Endothelial cell of umbilical vein (primary cell): ENCODE measurements at regions not wholly inside any gene's neighbourhood (a gene's known extent, or its start where the extent isn't known, plus 50 kb on each side); places are given as distances from the start of the nearest gene placed in this dataset.

ENCODE experiments used
- BruUV-seq: library from RNA; stranded (reverse); fragments of 400-500 nt; replicated peaks from 2 replicates; lab custom pipeline; 2021; lab: Mats Ljungman, UMichigan
- CTCF ChIA-PET: fragments of 300-600, 350-600 bp; sonication (Branson Sonifier 250); formaldehyde crosslinking; loops from one replicate; lab custom pipeline; 2021; ENCODE audit warnings: antibody characterized with exemption, inconsistent platforms; lab: Charles Lee
- POLR2A ChIA-PET: fragments of 300-600, 350-600 bp; sonication (Branson Sonifier 250); formaldehyde crosslinking; loops from one replicate; lab custom pipeline; 2021; ENCODE audit warnings: antibody characterized with exemption, inconsistent platforms; lab: Charles Lee
- DNase-seq: peaks from one replicate; pipeline ENCODE4 v3.0.0-alpha.2; 2011; ENCODE audit warnings: low read depth, low spot score
- FAIRE-seq: peaks from 2 replicates; lab custom pipeline; 2011; peaks lifted over from hg19 to GRCh38; lab: Jason Lieb, UNC
- H2AFZ ChIP-seq: 2 replicates; pipeline ENCODE4 v1.6.0; 2012; ENCODE audit warnings: low read depth, low read length, control low read depth, inconsistent platforms
- H3K27ac ChIP-seq: 2 replicates; pipeline ENCODE4 v1.5.1; 2011; ENCODE audit warnings: low read depth, mild to moderate bottlenecking, control low read depth, low read length, moderate library complexity; ENCODE audit not compliant: insufficient read depth
- H3K27me3 ChIP-seq, 2 experiments: 2 replicates each; pipeline versions ENCODE4 v1.6.0 to v1.6.1; 2011; ENCODE audit warnings: low read length in 2 of 2, mixed read lengths in 1 of 2; ENCODE audit not compliant: control insufficient read depth in 2 of 2, insufficient read depth in 2 of 2
- H3K36me3 ChIP-seq, 2 experiments: 2 replicates in 1 of 2; 3 replicates in 1 of 2; pipeline ENCODE4 v1.5.1; 2011; ENCODE audit warnings: low read length in 2 of 2, mild to moderate bottlenecking in 1 of 2, moderate library complexity in 1 of 2; ENCODE audit not compliant: control insufficient read depth in 2 of 2, insufficient read depth in 2 of 2; ENCODE audit errors: extremely low read depth in 1 of 2
- H3K4me1 ChIP-seq: 3 replicates; pipeline ENCODE4 v1.5.1; 2011; ENCODE audit warnings: mild to moderate bottlenecking, low read length; ENCODE audit not compliant: control insufficient read depth, insufficient read depth; ENCODE audit errors: extremely low read depth
- H3K4me2 ChIP-seq: 2 replicates; pipeline ENCODE4 v1.6.1; 2011; ENCODE audit warnings: low read length, control low read depth, mixed read lengths; ENCODE audit not compliant: insufficient read depth
- H3K4me3 ChIP-seq, 3 experiments: fragments of 200-600 bp in 1 of 3; sonication (generic), shearing (Covaris generic) in 1 of 3; replicated peaks in 1 of 3; 2 replicates each; pipeline ENCODE4 v1.5.1; 2011 to 2016; ENCODE audit warnings: control low read depth in 3 of 3, low read length in 3 of 3, mild to moderate bottlenecking in 2 of 3, inconsistent platforms in 1 of 3, low read depth in 1 of 3, moderate library complexity in 1 of 3; ENCODE audit not compliant: insufficient read depth in 1 of 3
- H3K79me2 ChIP-seq: 2 replicates; pipeline ENCODE4 v1.6.0; 2012; ENCODE audit warnings: low read length, inconsistent platforms; ENCODE audit not compliant: control insufficient read depth, insufficient read depth
- H3K9ac ChIP-seq: replicated peaks from 2 replicates; pipeline ENCODE3; 2011; ENCODE audit warnings: low read length, control low read depth; ENCODE audit not compliant: insufficient read depth; ENCODE audit errors: extremely low read depth
- H3K9me1 ChIP-seq: replicated peaks from 3 replicates; pipeline ENCODE4 v1.6.0; 2011; ENCODE audit warnings: mild to moderate bottlenecking, low read length; ENCODE audit not compliant: control insufficient read depth, insufficient read depth; ENCODE audit errors: extremely low read depth
- H3K9me3 ChIP-seq: replicated peaks from 2 replicates; pipeline ENCODE4 v1.5.1; 2012; ENCODE audit warnings: low read length, inconsistent platforms; ENCODE audit not compliant: control insufficient read depth, insufficient read depth
- H4K20me1 ChIP-seq: replicated peaks from 2 replicates; pipeline ENCODE3; 2011; ENCODE audit warnings: mild to moderate bottlenecking, low read length; ENCODE audit not compliant: control insufficient read depth, insufficient read depth; ENCODE audit errors: extremely low read depth
- EZH2 ChIP-seq: IDR thresholded peaks from 2 replicates; pipeline ENCODE4 v1.6.1; 2012; ENCODE audit warnings: borderline replicate concordance, low read depth, mild to moderate bottlenecking, moderate library complexity, low read length, inconsistent platforms; ENCODE audit not compliant: severe bottlenecking
- FOS ChIP-seq: IDR thresholded peaks from 2 replicates; pipeline ENCODE4 v1.6.1; 2011; ENCODE audit warnings: mild to moderate bottlenecking, low read length, moderate library complexity, borderline replicate concordance; ENCODE audit not compliant: insufficient read depth
- GATA2 ChIP-seq: IDR thresholded peaks from 2 replicates; pipeline ENCODE4 v1.7.0; 2011; ENCODE audit warnings: low read depth, mild to moderate bottlenecking, moderate library complexity, mixed read lengths, low read length; ENCODE audit not compliant: insufficient read length, insufficient read depth
- JUN ChIP-seq: IDR thresholded peaks from 2 replicates; pipeline ENCODE4 v1.6.1; 2011; ENCODE audit warnings: borderline replicate concordance, low read depth; ENCODE audit not compliant: insufficient read length, insufficient read depth
- MYC ChIP-seq: IDR thresholded peaks from one replicate; pipeline ENCODE4 v1.6.1; 2011; ENCODE audit warnings: mild to moderate bottlenecking, low read depth, low read length
- POLR2A ChIP-seq: IDR thresholded peaks from 2 replicates; pipeline ENCODE4 v1.6.1; 2012; ENCODE audit warnings: low read depth, mild to moderate bottlenecking, control low read depth, low read length
- POLR2AphosphoS5 ChIP-seq: IDR thresholded peaks from 2 replicates; pipeline ENCODE4 v1.6.1; 2012; ENCODE audit warnings: low read depth, mild to moderate bottlenecking, control low read depth, low read length, moderate library complexity; ENCODE audit not compliant: insufficient read depth
- dilution Hi-C: fragments of 300-500 bp; cut with MboI; formaldehyde crosslinking; loops from one replicate; pipeline ENCODE4 v1.15.0; 2019; ENCODE audit warnings: low sequenced_read_pairs; ENCODE audit not compliant: extremely low pct_ligation_motif_present
- intact Hi-C: fragments of 100-400 bp; cut with micrococcal nuclease; formaldehyde crosslinking; loops from one replicate; pipeline ENCODE4 v1.10.0; 2022
- TF ChIP-seq, protein P1 (sequence below), 2 donors: IDR thresholded peaks; 1 replicate in 1 of 2; 2 replicates in 1 of 2; pipeline ENCODE4 v1.5.1; 2011; ENCODE audit warnings: low read length in 2 of 2, mild to moderate bottlenecking in 2 of 2, moderate library complexity in 2 of 2, control low read depth in 1 of 2, inconsistent platforms in 1 of 2, low read depth in 1 of 2; ENCODE audit not compliant: insufficient read depth in 1 of 2; ENCODE audit errors: extremely low read depth in 1 of 2
- TF ChIP-seq, protein P2 (sequence below): IDR thresholded peaks from 2 replicates; pipeline ENCODE4 v1.6.1; 2011; ENCODE audit not compliant: insufficient read depth, insufficient read length

- FAIRE-seq (no peak), DNase-seq (no peak)
- Histone ChIP-seq H3K27me3 (no peaks in the 10 kb centered on the region), H2AFZ (no peak overlapping the region), H3K36me3 (no peaks in the 10 kb centered on the region), H3K9ac (no peak overlapping the region), H3K9me1 (no peaks in the 10 kb centered on the region), H3K9me3 (no peaks in the 10 kb centered on the region), H3K79me2 (no peaks in the 10 kb centered on the region), H3K4me1 (no peaks in the 10 kb centered on the region), H3K27ac (no peak overlapping the region), H3K4me3 (no peak overlapping the region), H3K4me2 (no peak overlapping the region), H4K20me1 (no peaks in the 10 kb centered on the region)
- POLR2A ChIA-PET: no interaction called here
- no TSS peak for BruUV-seq
- CTCF ChIA-PET: no interaction called here
- dilution Hi-C loops: no loop called here
- TF ChIP-seq JUN (no peak), POLR2AphosphoS5 (no peak), EZH2 (no peak), GATA2 (no peak), POLR2A (no peak), MYC (no peak), FOS (no peak)
- TF ChIP-seq, protein P1, sequence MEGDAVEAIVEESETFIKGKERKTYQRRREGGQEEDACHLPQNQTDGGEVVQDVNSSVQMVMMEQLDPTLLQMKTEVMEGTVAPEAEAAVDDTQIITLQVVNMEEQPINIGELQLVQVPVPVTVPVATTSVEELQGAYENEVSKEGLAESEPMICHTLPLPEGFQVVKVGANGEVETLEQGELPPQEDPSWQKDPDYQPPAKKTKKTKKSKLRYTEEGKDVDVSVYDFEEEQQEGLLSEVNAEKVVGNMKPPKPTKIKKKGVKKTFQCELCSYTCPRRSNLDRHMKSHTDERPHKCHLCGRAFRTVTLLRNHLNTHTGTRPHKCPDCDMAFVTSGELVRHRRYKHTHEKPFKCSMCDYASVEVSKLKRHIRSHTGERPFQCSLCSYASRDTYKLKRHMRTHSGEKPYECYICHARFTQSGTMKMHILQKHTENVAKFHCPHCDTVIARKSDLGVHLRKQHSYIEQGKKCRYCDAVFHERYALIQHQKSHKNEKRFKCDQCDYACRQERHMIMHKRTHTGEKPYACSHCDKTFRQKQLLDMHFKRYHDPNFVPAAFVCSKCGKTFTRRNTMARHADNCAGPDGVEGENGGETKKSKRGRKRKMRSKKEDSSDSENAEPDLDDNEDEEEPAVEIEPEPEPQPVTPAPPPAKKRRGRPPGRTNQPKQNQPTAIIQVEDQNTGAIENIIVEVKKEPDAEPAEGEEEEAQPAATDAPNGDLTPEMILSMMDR (IDR thresholded peaks at IDR 0.05; ENCODE audit: extremely low read depth in 1 of 2, insufficient read depth in 1 of 2, low read depth in 1 of 2, low read length in 2 of 2): no peak
- TF ChIP-seq, protein P2, sequence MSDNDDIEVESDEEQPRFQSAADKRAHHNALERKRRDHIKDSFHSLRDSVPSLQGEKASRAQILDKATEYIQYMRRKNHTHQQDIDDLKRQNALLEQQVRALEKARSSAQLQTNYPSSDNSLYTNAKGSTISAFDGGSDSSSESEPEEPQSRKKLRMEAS: no peak
- intact Hi-C loops: no loop called here
Measured at GRCh38 chr21:15932726-15933125, 202.9 kb downstream of the USP25 start.
